AG04450 (cell line): ENCODE measurements at regions not wholly inside any gene's neighbourhood (a gene's known extent, or its start where the extent isn't known, plus 50 kb on each side); places are given as distances from the start of the nearest gene placed in this dataset.

Experiments
- CTCF ChIA-PET: fragments of 300-600, 350-600 bp; formaldehyde crosslinking; extraction: SDS; loops from one replicate; lab custom pipeline; 2022; ENCODE audit warnings: antibody characterized with exemption, inconsistent platforms; lab: Charles Lee
- POLR2A ChIA-PET: fragments of 350-600 bp; formaldehyde crosslinking; extraction: SDS; loops from one replicate; lab custom pipeline; 2021; ENCODE audit warnings: antibody characterized with exemption, inconsistent platforms; lab: Yijun Ruan, JAX
- DNase-seq: peaks from one replicate; pipeline ENCODE4 v3.0.0-alpha.2; 2011; ENCODE audit warnings: low read depth, low spot score
- H3K27ac ChIP-seq: one replicate; pipeline ENCODE4 v1.5.1; 2012; ENCODE audit warnings: low read depth, low read length, control low read depth
- H3K27me3 ChIP-seq: one replicate; pipeline ENCODE4 v1.6.0; 2012; ENCODE audit warnings: low read length; ENCODE audit not compliant: control insufficient read depth, insufficient read depth
- H3K4me3 ChIP-seq: 2 replicates; pipeline ENCODE4 v1.5.1; 2011; ENCODE audit warnings: mild to moderate bottlenecking, low read depth, low read length, control low read depth
- H3K9me3 ChIP-seq: 2 replicates; pipeline ENCODE4 v1.5.1; 2012; ENCODE audit warnings: low read length; ENCODE audit not compliant: control insufficient read depth, insufficient read depth
- TF ChIP-seq, protein P1 (sequence below): IDR thresholded peaks from 2 replicates; pipeline ENCODE4 v1.5.1; 2011; ENCODE audit warnings: low read depth, low read length, control low read depth, inconsistent platforms

GRCh38 chr15:36177590-36178302 is 401.7 kb upstream of the CDIN1 start:
- DNase-seq: no peak
- Histone ChIP-seq H3K9me3 (no peaks in the 10 kb centered on the region), H3K27me3 (no peaks in the 10 kb centered on the region), H3K27ac (no peak overlapping the region), H3K4me3 (no peak overlapping the region)
- CTCF ChIA-PET: interaction anchor here (1.2 kb wide), 1 partner anchor 426 kb away, joined by 3 read pairs; no protein-coding TSS in a partner anchor
- TF ChIP-seq, protein P1, sequence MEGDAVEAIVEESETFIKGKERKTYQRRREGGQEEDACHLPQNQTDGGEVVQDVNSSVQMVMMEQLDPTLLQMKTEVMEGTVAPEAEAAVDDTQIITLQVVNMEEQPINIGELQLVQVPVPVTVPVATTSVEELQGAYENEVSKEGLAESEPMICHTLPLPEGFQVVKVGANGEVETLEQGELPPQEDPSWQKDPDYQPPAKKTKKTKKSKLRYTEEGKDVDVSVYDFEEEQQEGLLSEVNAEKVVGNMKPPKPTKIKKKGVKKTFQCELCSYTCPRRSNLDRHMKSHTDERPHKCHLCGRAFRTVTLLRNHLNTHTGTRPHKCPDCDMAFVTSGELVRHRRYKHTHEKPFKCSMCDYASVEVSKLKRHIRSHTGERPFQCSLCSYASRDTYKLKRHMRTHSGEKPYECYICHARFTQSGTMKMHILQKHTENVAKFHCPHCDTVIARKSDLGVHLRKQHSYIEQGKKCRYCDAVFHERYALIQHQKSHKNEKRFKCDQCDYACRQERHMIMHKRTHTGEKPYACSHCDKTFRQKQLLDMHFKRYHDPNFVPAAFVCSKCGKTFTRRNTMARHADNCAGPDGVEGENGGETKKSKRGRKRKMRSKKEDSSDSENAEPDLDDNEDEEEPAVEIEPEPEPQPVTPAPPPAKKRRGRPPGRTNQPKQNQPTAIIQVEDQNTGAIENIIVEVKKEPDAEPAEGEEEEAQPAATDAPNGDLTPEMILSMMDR: no peak
- POLR2A ChIA-PET: interaction anchor here (0.5 to 0.8 kb wide), 2 partner anchors 292 to 1140 kb away, joined by 3 read pairs; no protein-coding TSS in a partner anchor

- ChIA-PET CTCF (interaction anchor here (1.2 kb wide), 1 partner anchor 427 kb away, joined by 3 read pairs; no protein-coding TSS in a partner anchor), POLR2A (interaction anchor here (0.5 to 0.8 kb wide), 2 partner anchors 291 to 1141 kb away, joined by 3 read pairs; no protein-coding TSS in a partner anchor)
- Histone ChIP-seq H3K27me3 (no peaks in the 10 kb centered on the region), H3K9me3 (no peaks in the 10 kb centered on the region), H3K4me3 (no peak overlapping the region), H3K27ac (no peak overlapping the region)
- DNase-seq: no peak
- TF ChIP-seq, protein P1: no peak
These were observed 401.2 kb upstream of the CDIN1 start for GRCh38 chr15:36178303-36178633.

- TF ChIP-seq, protein P1: no peak
- Histone ChIP-seq H3K9me3 (no peaks in the 10 kb centered on the region), H3K27me3 (no peaks in the 10 kb centered on the region), H3K27ac (no peak overlapping the region), H3K4me3 (no peak overlapping the region)
- ChIA-PET POLR2A (no interaction called here), CTCF (no interaction called here)
- DNase-seq: no peak
These were observed 396.2 kb upstream of the CDIN1 start for GRCh38 chr15:36183201-36183600.

GRCh38 chr15:36185438-36185837 is 394.0 kb upstream of the CDIN1 start:
- TF ChIP-seq, protein P1: no peak
- no peak for DNase-seq
- no peaks in the 10 kb centered on the region for H3K27me3 ChIP-seq
- ChIA-PET POLR2A (no interaction called here), CTCF (no interaction called here)
- no peaks in the 10 kb centered on the region for H3K9me3 ChIP-seq
- no peak overlapping the region for H3K4me3 ChIP-seq
- no peak overlapping the region for H3K27ac ChIP-seq

GRCh38 chr15:36185845-36186244 is 393.6 kb upstream of the CDIN1 start:
- DNase-seq: no peak
- Histone ChIP-seq H3K27ac (no peak overlapping the region), H3K4me3 (no peak overlapping the region), H3K9me3 (no peaks in the 10 kb centered on the region), H3K27me3 (no peaks in the 10 kb centered on the region)
- TF ChIP-seq, protein P1: no peak
- ChIA-PET CTCF (no interaction called here), POLR2A (no interaction called here)
